Neural progenitor cell (in vitro differentiated cells): ENCODE measurements at regions not wholly inside any gene's neighbourhood (a gene's known extent, or its start where the extent isn't known, plus 50 kb on each side); places are given as distances from the start of the nearest gene placed in this dataset.

Experiments
- DNase-seq: peaks from one replicate; pipeline ENCODE4 v3.0.0-alpha.2; 2016; ENCODE audit warnings: low spot score
- H2AFZ ChIP-seq: fragments of 200-600 bp; sonication (generic); replicated peaks from 2 replicates; pipeline ENCODE4 v1.6.1; 2016; ENCODE audit warnings: antibody characterized with exemption
- H3F3A ChIP-seq: fragments of 200-600 bp; sonication (generic); 2 replicates; pipeline ENCODE4 v1.6.1; 2016; ENCODE audit warnings: antibody characterized with exemption, low read depth
- H3K27ac ChIP-seq: fragments of 200-600 bp; sonication (generic); 2 replicates; pipeline ENCODE4 v1.5.1; 2016; ENCODE audit warnings: mild to moderate bottlenecking
- H3K27me3 ChIP-seq: fragments of 200-600 bp; sonication (generic); 2 replicates; pipeline ENCODE4 v1.6.1; 2016; ENCODE audit warnings: mild to moderate bottlenecking, moderate library complexity
- H3K36me3 ChIP-seq: fragments of 200-600 bp; sonication (generic); 2 replicates; pipeline ENCODE4 v1.5.1; 2016
- H3K4me1 ChIP-seq: fragments of 200-600 bp; sonication (generic); 2 replicates; pipeline ENCODE4 v1.6.1; 2016; ENCODE audit warnings: mixed run types
- H3K4me2 ChIP-seq: fragments of 200-600 bp; sonication (generic); 2 replicates; pipeline ENCODE4 v1.6.1; 2016
- H3K4me3 ChIP-seq: fragments of 200-600 bp; sonication (generic); 2 replicates; pipeline ENCODE4 v1.5.1; 2016
- H3K79me2 ChIP-seq: fragments of 200-600 bp; sonication (generic); 2 replicates; pipeline ENCODE4 v1.6.1; 2016; ENCODE audit warnings: low read depth
- H3K9ac ChIP-seq: fragments of 200-600 bp; sonication (generic); 2 replicates; pipeline ENCODE4 v1.6.1; 2016
- H3K9me3 ChIP-seq: fragments of 200-600 bp; sonication (generic); 2 replicates; pipeline ENCODE4 v1.5.1; 2016; ENCODE audit warnings: low read depth
- H4K20me1 ChIP-seq: fragments of 200-600 bp; sonication (generic); 2 replicates; pipeline ENCODE4 v1.6.1; 2016; ENCODE audit warnings: low read depth
- H3K27ac Mint-ChIP-seq: 3 replicates; pipeline ENCODE4 v1.8.0; 2021; ENCODE audit warnings: mixed read lengths
- H3K27me3 Mint-ChIP-seq: 2 replicates; pipeline ENCODE4 v1.8.0; 2022; ENCODE audit warnings: low read depth, mild to moderate bottlenecking, inconsistent platforms, moderate library complexity, mixed read lengths; ENCODE audit not compliant: insufficient read depth
- H3K36me3 Mint-ChIP-seq: 3 replicates; pipeline ENCODE4 v1.8.0; 2021; ENCODE audit warnings: mixed read lengths
- H3K4me1 Mint-ChIP-seq: 3 replicates; pipeline ENCODE4 v1.8.0; 2021; ENCODE audit warnings: mixed read lengths
- H3K4me3 Mint-ChIP-seq: 3 replicates; pipeline ENCODE4 v1.8.0; 2021; ENCODE audit warnings: mild to moderate bottlenecking, moderate library complexity, mixed read lengths
- H3K9me3 Mint-ChIP-seq: 3 replicates; pipeline ENCODE4 v1.8.0; 2020; ENCODE audit warnings: mixed read lengths
- EZH2 ChIP-seq: fragments of 200-600 bp; sonication (generic); IDR thresholded peaks from 2 replicates; pipeline ENCODE4 v1.6.1; 2017; ENCODE audit warnings: antibody characterized with exemption, mild to moderate bottlenecking, moderate library complexity
- EZH2phosphoT487 ChIP-seq: fragments of 200-600 bp; sonication (generic); IDR thresholded peaks from 2 replicates; pipeline ENCODE4 v1.6.1; 2017; ENCODE audit warnings: antibody characterized with exemption
- TF ChIP-seq, protein P1 (sequence below): fragments of 200-600 bp; sonication (generic); IDR thresholded peaks from 2 replicates; pipeline ENCODE4 v1.5.1; 2017; ENCODE audit warnings: antibody characterized with exemption, mild to moderate bottlenecking

DNA sequence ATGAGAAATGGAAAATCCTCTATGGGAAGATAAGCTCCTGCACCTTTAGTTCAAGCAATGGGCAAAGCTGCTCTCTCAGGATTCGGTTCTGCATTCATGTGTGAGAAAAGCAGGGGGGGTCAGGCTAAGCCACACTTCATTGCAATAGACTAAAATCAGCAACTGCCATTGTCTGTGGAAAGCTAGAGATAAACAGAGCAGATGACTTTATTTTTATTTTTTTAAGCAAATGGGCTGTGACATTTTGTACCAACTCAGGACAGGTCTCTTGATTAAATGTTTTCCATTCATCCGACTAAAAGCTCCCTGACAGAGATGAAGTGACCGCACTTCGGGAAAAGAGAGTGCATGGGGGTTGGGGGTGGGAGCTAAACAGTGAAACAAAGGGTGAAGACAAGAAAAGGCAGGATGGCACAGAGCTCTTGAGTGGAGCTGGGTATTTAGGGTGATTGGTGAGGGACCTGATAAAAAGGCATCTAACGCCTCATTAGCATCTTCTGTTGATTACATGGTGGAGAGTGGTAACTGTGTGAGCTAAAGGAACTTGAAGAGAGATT, 987.4 kb downstream of the TUSC7 start:
- Mint-ChIP-seq H3K27me3 (no peaks in the 10 kb centered on the region), H3K36me3 (no peaks in the 10 kb centered on the region), H3K4me1 (peaks cover 34% of the 10 kb centered on the region), H3K9me3 (no peaks in the 10 kb centered on the region), H3K27ac (no peak overlapping the region), H3K4me3 (no peak overlapping the region)
- Histone ChIP-seq H3K36me3 (no peaks in the 10 kb centered on the region), H2AFZ (peak overlapping the region; percentile 44), H3F3A (peaks cover 24% of the 10 kb centered on the region), H3K27me3 (no peaks in the 10 kb centered on the region), H3K27ac (peak overlapping the region; percentile 83), H4K20me1 (no peaks in the 10 kb centered on the region), H3K4me1 (peaks cover 47% of the 10 kb centered on the region), H3K4me3 (peak overlapping the region; percentile 26), H3K9me3 (no peaks in the 10 kb centered on the region), H3K4me2 (peak overlapping the region; percentile 64), H3K9ac (no peak overlapping the region), H3K79me2 (no peaks in the 10 kb centered on the region)
- peak; percentile 58 for DNase-seq
- TF ChIP-seq EZH2 (no peak), EZH2phosphoT487 (no peak)
- TF ChIP-seq, protein P1, sequence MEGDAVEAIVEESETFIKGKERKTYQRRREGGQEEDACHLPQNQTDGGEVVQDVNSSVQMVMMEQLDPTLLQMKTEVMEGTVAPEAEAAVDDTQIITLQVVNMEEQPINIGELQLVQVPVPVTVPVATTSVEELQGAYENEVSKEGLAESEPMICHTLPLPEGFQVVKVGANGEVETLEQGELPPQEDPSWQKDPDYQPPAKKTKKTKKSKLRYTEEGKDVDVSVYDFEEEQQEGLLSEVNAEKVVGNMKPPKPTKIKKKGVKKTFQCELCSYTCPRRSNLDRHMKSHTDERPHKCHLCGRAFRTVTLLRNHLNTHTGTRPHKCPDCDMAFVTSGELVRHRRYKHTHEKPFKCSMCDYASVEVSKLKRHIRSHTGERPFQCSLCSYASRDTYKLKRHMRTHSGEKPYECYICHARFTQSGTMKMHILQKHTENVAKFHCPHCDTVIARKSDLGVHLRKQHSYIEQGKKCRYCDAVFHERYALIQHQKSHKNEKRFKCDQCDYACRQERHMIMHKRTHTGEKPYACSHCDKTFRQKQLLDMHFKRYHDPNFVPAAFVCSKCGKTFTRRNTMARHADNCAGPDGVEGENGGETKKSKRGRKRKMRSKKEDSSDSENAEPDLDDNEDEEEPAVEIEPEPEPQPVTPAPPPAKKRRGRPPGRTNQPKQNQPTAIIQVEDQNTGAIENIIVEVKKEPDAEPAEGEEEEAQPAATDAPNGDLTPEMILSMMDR: no peak

DNA sequence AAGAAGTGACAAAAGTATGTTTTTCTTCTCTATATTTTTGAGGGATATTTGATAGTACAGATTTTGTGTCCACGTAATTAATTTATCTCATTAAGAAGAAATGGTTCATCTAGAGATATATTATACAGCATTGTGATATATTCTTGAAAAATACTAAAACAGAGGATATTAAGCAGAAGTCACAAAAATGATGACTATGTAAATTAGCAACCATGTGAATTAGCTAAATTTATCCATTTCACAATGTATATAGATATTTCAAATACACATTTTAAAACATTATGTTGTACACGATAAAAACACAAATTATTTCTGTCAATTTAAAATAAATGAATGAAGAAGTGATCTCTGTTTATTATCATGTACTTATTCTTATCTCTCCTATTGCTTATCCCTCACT, 989.5 kb downstream of the TUSC7 start:
- Histone ChIP-seq H3K79me2 (no peaks in the 10 kb centered on the region), H3K9ac (no peak overlapping the region), H3K4me2 (no peak overlapping the region), H3K36me3 (no peaks in the 10 kb centered on the region), H3F3A (peaks cover 11% of the 10 kb centered on the region), H2AFZ (no peak overlapping the region), H3K27ac (no peak overlapping the region), H3K4me1 (peaks cover 35% of the 10 kb centered on the region), H3K4me3 (no peak overlapping the region), H3K9me3 (no peaks in the 10 kb centered on the region), H3K27me3 (no peaks in the 10 kb centered on the region), H4K20me1 (no peaks in the 10 kb centered on the region)
- no peaks in the 10 kb centered on the region for H3K27me3 Mint-ChIP-seq
- H3K9me3 Mint-ChIP-seq: no peaks in the 10 kb centered on the region
- H3K36me3 Mint-ChIP-seq: no peaks in the 10 kb centered on the region
- peaks cover 34% of the 10 kb centered on the region for H3K4me1 Mint-ChIP-seq
- no peak overlapping the region for H3K4me3 Mint-ChIP-seq
- no peak overlapping the region for H3K27ac Mint-ChIP-seq
- no peak for DNase-seq
- TF ChIP-seq EZH2 (no peak), EZH2phosphoT487 (no peak)
- TF ChIP-seq, protein P1: no peak

GRCh38 chr3:117700573-117701360, 991.2 kb downstream of the TUSC7 start:
- Mint-ChIP-seq H3K4me3 (no peak overlapping the region), H3K27ac (no peak overlapping the region), H3K9me3 (no peaks in the 10 kb centered on the region), H3K36me3 (no peaks in the 10 kb centered on the region), H3K4me1 (peaks cover 34% of the 10 kb centered on the region), H3K27me3 (no peaks in the 10 kb centered on the region)
- no peaks in the 10 kb centered on the region for H3K79me2 ChIP-seq
- H3K9ac ChIP-seq: no peak overlapping the region
- no peak overlapping the region for H3K4me3 ChIP-seq
- H3K4me1 ChIP-seq: peaks cover 22% of the 10 kb centered on the region
- H3K36me3 ChIP-seq: no peaks in the 10 kb centered on the region
- H3K4me2 ChIP-seq: no peak overlapping the region
- H2AFZ ChIP-seq: no peak overlapping the region
- TF ChIP-seq EZH2 (no peak), EZH2phosphoT487 (no peak)
- TF ChIP-seq, protein P1: no peak
- no peaks in the 10 kb centered on the region for H4K20me1 ChIP-seq
- peaks cover 11% of the 10 kb centered on the region for H3F3A ChIP-seq
- no peaks in the 10 kb centered on the region for H3K27me3 ChIP-seq
- H3K9me3 ChIP-seq: no peaks in the 10 kb centered on the region
- no peak for DNase-seq
- no peak overlapping the region for H3K27ac ChIP-seq
